ENCODE measurements at regions not wholly inside any gene's neighbourhood (a gene's known extent, or its start where the extent isn't known, plus 50 kb on each side); places are given as distances from the start of the nearest gene placed in this dataset.
"Not testable (repeated sequence)": the region's sequence is repeated elsewhere in the genome, so short reads cannot be mapped to it uniquely, and the experiment has no call there.

DNA sequence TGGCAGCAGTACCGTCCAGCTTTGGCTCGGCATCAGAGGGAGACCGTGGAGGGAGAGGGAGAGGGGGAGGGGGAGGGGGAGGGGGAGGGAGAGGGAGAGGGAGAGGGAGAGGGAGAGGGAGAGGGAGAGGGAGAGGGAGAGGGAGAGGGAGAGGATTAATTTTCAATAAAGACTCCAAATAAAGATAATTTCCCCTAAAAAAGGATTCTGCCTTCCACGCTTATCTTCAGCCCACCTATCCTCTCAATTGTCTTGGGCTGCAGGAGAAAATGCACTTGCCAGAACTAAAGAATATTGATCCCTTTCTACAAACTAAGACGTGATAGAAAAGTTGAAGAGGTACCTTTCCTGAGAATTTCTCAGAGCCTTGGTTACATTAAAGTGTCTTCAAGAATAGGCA is 206.9 kb upstream of the CBLB start:
- DNase-seq (ENCODE audit: low spot score): not testable (repeated sequence)

DNA sequence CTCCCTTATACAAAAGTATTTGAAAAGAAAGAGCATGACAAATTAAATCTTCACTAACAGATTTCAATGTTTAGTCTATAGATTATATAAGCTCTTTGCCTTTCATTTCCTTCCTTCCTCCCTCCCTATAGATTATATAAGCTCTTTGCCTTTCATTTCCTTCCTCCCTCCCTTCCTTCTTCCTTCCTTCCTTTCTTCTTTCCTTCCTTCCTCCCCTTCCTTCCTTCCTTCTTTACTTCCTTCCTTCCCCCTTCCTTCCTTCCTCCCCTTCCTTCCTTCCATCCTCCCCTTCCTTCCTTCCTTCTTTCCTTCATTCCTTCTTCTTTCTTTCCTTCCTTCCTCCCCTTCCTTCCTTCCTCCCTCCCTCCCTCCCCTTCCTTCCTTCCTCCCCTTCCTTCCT is 209.8 kb upstream of the CBLB start:
- DNase-seq (ENCODE audit: low spot score): no peak

DNA sequence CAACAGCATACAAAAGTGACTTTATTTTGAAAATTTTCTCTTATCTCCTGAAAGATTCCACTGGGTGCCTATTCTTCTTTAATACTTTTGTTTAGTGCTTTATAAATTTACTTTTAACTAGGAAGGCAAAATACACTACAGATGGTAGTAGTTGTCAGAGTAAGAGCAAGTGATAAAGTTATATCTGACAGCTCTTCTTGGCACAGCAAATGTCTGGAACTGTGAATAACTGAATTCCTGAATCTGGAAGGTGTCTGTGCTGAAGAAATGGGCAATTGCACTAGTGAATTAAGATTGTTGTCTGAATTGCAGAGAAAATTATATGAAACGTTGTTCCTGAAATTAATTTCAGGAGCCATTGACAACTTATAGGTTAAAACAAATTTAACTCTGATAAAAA is 213.8 kb upstream of the CBLB start:
- DNase-seq (ENCODE audit: low spot score): no peak

DNA sequence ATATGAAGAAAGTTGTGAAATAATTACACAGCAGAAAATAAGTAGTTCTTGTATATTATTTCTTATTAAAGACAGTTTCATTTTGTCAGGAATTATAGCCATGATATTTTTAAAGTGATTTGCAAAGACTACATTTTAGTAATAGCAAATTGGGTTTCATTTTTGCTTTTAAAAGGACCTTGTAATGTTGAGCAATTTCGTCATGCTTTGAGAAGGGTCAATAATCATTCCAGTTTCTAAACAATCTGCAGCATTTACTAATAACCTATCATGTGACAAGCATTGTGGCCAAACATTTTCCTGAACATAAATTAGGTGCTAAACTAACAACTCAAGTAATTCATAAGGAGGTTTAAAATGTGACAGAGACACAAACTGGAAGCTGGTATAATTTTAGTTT is 214.4 kb upstream of the CBLB start:
- DNase-seq (ENCODE audit: low spot score): no peak

DNA sequence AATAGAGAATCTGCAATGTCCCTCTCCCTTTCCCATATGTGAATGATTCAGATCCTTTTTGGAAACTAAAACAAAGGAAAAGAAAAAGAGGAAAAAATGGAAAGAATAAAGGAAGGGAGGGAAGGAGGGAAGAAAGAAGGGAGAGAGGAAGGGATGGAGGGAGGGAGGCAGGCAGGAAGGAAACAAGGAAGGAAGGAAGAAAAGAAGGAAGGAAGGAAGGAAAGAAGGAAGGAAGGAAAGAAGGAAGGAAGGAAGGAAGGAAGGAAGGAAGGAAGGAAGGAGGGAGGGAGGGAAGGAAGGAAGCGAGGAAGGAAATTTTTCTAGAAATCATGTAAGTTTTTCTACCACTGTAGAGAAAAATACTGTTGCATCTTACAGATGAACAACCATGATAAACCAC is 215.0 kb upstream of the CBLB start:
- DNase-seq (ENCODE audit: low spot score): no peak

DNA sequence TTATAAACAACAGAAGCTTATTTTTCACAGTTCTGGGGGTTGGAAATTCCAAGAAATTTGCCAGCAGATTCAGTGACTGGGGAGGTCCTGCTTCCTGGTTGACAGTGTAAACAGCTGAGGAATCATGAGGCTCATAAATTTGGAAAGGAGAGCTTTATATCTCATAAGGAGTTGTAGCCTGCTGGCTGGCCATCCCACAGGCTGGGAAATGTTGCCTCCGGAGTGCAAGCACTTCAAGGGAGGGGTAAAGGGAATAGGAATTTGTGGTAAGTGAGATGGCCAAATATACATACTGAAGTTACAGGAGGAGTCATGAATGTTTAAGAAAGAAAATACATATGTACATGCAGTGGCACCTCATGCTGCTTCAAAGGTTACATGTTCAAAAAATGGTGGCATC is 217.2 kb upstream of the CBLB start:
- DNase-seq (ENCODE audit: low spot score): no peak

DNA sequence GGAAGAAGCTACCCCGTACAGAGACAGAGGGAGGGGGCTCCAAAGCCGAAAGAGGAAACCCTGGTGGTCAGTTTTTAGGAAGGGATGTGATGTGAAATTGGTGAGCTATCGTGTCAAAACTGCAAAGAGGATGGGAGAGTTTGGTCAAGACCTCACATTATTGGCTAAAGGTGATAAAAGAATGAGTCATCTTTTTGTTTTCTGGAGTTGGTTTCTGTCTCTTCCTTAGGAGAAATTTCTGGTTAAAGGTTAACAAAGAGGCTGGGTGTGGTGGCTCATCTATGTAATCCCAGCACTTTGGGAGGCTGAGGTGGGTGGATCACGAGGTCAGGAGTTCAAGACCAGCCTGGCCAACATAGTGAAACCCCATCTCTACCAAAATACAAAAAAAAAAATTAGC is 217.8 kb upstream of the CBLB start:
- no peak for DNase-seq (ENCODE audit: low spot score)

DNA sequence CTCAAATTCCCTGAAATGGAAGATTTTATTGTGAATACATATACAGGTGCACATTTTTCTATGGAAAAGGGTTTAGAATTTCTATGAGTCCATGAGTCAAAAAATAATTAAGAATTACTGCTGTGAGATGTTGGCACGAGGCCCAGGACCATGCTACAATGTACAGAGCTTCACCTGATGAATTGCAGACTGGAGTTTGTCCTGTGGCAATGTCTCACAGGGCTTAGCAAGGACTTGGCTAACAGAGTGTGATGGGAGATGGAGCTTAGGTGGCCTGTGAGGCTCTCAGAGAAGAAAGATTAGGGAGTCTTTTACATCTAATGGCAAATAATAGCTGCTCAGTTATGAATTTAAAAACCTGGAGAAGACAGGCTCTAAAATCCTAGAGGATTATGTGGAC is 219.5 kb upstream of the CBLB start:
- no peak for DNase-seq (ENCODE audit: low spot score)

DNA sequence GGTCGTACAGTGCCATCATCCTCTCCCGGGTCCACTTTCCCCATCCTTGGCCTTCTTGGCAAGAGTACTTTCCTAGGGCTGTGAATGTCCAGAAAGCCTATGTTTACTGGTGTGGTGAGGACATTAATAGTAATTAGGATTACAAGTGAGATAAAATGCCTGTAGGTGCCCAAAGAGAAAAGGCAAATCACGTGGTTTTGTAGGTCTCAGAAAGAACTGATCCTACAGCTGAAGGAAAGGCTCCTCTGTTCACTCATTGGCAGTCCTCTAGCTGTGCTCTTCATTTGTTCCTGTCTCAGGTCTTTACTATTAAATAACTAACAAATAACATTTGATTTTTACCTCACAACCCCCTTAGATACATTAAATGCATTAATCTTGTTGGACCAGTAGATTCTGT is 220.1 kb upstream of the CBLB start:
- no peak for DNase-seq (ENCODE audit: low spot score)

DNA sequence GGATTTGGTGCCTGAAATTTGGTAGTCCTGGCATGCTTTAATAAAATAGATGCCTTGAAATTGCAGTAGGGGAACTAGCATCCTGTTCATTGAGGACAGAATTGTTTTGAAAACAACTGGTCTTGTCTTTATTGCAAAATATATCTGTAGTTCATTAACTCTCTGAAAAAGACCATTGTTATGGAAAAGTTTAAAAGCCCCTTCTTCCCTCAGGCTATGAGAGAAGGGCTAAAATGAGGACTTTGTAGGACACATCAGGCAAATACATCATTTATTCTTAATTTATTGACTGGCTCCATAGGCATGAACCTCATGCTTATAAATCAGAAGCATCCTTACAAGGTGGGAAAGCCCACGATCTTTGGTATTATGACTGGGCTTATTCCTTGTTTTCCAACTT is 221.0 kb upstream of the CBLB start:
- no peak for DNase-seq (ENCODE audit: low spot score)

DNA sequence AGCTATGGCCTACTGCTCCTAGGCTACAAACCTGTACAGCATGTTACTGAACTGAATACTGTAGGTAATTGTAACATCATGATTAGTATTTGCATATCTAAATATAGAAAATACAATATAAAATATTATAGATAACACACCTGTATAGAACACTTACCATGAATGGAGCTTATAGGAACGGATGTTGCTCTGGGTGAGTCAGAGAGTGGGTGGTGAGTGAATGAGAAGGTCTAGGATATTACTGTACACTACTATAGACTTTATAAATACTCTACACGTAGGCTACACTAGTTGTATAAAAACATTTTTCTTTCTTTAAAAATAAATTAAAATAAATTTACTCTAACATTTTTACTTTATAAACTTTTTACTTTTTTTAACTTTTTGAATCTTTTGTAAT is 224.0 kb upstream of the CBLB start:
- DNase-seq (ENCODE audit: low spot score): peak; percentile 31

DNA sequence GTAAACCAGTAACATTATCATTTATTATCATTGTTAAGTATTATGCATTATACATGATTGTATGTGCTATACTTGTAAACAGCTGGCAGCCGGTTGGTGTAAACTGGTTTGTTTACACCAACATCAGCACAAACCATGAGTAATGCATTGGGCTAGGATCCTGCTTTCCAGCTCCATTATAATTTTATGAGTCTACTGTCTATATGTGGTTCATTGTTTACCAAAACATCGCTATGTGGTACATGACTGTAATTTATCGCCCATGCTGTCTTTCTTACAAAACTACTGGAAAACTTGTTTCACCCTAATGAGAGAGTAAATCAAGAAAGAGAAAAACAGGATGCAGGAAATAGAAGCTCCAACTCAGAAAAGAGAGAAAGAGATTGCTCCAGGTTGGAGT is 224.8 kb upstream of the CBLB start:
- DNase-seq (ENCODE audit: low spot score): no peak

DNA sequence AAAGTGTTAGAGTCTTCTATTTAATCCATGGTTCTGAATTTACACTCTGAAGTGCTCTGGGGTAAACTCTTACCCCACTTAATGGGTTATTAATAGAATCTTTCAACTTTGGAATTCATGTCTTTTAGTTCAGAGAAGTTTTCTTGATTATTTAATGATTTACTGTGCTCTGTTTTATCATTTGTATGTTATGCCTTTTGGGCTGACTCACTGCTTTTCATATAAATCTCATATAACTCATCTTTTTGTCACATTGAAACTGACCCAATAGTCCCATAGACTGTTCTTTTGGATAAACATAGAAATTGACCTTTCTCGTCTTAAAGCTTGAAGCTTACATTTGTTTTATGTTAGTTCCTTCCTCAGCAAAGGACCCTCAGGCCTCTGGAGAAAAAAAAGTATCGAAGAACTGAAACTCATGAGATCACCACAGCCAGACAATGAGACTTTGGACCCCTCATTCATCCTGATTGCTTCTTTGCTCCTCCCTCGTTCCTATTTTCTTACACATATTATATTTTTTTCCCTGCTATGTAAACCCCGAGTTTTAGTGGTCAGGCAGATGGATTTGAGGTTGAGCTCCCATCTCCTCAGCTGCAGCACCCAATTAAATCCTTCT is 229.1 kb upstream of the CBLB start:
- DNase-seq (ENCODE audit: low spot score): no peak

DNA sequence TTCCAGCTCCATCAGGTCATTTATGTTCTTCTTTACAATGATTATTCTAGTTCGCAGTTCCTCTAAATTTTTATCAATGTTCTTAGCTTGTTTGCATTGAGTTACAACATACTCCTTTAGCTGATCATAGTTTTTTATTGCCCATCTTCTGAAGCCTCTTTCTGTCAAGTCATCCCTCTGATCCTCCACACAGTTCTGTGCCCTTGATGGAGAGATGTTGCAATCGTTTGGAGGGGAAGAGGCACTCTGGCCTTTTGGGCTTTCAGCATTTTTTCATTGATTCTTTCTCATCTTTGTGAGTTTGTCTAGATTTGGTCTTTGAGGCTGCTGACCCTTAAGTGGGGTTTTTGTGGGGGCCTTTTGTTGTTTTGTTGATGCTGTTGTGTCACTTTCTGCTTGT is 234.6 kb upstream of the CBLB start:
- DNase-seq (ENCODE audit: low spot score): no peak

DNA sequence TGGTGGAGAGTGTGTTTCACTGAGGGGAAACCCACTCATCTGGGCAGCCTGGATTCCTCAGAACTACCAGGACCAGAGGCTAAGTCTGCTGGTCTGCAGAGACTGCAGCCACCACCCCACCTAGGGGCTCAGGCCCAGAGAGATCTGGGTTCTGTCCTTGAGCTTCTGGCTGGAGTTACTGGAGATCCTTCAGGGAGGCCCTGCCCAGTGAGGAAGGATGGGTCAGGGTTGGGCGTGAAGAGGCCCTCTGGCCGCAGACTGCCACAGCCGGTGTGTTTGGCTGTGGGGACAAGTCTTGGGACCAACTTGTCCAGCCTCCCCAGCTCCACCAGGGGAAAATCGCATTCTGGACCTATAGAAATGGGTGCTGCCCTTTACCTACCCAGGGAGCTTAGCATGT is 235.3 kb upstream of the CBLB start:
- DNase-seq (ENCODE audit: low spot score): no peak

DNA sequence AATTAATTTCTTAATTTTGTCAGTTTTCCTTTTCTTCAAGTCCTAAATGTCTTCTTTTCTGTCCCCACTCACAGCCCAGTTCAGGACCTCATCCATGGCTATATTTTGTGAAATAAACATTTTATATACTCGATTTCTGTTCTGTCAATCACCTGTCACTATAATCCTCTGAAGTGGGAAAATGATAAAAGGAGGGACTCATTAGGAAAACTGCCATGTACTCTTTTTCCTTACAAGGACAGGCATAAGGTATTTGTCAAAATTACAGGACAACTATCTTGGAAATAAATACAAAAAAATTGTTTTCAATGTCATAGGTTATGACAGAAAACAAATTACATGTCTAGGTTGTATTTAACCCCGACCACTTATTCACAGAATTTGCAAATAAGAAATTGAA is 240.1 kb upstream of the CBLB start:
- DNase-seq (ENCODE audit: low spot score): no peak

DNA sequence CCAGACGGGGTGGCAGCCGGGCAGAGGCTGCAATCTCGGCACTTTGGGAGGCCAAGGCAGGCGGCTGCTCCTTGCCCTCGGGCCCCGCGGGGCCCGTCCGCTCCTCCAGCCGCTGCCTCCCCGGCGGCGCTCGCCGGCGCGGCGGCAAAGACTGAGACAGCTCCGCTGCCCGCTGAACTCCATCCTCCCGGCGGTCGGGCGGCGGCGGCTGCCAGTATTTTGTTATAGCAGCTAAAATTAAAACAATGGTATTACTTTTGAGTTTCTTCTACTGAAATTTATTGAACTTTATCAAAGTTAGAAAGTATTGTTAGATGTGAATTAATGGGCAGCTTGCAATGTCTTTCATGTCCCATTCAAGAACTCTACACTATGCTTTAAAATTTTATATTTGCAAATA is 243.7 kb upstream of the CBLB start:
- DNase-seq (ENCODE audit: low spot score): not testable (repeated sequence)

DNA sequence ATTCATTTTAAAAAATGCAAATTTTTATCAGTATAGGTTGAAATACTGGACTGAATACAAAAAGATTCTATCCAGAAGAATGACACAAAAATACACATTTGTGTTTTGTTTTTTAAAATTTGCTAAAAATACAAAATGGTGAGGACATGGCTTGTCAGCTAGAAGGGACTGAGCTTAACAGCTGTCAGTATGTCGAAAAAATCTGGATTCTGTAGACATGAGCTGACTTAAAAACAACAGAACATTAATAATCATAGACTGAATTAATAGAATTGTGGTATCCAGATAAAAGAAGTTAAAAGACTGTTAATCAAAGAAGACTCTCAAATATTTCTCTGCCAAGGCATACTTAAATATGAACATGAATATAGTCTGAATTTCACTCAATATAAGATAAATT is 244.9 kb upstream of the CBLB start:
- DNase-seq (ENCODE audit: low spot score): no peak

DNA sequence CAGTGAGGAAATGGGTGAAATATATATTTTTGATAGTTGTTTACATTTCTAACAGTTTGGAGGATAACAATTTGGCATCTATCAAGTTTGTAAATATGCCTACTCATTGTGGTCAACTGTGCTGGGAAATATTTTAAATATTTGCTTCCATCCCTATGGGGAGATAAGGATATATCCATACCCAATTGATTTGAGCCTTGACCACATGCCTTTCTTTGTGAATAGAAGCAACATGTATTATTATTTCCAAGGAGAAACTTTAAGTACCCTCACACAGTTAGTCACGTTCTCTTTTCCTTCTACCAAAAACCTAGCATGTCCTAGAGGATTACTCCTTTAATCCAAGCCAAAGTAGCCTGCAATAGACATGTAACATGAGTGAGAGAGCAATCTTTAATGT is 245.4 kb upstream of the CBLB start:
- no peak for DNase-seq (ENCODE audit: low spot score)

DNA sequence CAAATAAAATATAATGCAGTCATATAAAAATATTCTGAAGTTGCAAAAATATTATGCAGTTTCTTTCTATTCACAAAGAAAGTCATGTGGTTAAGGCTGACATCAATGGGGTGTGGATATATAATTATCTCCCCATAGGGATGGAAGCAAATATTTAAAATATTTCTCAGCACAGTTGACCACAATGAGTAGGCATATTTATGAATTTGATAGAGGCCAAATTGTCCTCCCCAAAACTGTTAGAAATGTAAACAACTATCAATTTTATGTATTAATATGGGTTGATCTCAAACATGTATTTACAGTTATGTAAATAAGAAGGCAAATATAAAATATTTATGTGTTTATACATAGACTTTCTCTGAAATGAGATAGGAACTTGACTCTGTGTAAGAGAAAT is 246.0 kb upstream of the CBLB start:
- DNase-seq (ENCODE audit: low spot score): no peak

DNA sequence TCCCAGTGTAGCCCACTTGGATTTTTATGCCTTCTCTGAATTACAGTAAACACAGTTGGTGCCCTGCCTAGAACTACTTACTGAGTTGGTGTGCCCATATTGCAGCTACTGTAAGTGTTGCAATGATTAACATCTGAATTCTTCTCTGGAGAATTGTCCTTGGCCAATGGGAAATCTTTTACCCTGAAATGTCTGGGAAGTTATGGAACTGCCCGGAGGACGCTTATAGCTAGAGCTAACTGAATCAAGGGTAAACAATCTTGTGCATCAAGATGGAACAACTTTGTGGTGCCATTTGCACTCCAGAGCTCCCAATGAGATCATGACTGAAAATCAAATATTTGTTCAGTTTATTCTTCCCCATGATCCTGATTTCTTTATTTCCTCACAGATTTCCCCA is 246.7 kb upstream of the CBLB start:
- no peak for DNase-seq (ENCODE audit: low spot score)

DNA sequence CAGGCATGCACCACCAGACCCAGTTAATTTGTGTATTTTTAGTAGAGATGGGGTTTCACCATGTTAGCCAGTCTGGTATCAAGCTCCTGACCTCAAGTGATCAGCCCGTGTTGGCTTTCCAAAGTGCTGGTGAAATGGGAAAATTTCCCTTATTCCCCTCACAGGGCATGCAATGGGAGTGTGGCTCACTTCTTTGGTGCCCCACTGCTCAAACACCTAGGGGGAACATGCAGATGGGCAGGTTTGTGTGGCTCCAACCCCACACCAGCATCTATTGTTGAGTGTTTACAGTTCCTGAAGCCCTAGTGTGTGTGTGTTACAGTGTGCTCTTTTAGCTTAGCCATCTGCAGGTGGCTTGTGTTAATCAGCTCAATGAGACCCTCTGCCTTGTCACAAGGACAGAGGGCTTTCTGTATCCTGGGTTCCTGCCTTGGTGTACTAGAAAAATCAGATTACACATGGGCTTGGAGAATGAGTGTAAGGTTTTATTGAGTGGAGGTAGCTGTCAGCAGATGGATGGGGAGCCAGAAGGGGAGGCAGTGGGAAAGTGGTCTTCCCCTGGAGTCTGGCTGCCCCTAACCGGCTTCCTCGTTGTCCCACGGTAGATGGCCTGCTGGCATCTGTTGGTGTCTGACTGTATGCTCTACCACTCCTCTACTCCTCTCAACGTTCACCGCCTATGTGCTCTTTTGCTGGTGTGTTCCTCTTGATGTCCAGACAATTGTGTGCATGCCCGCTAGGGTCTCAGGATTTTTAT is 248.1 kb upstream of the CBLB start:
- DNase-seq (ENCODE audit: low spot score): no peak

DNA sequence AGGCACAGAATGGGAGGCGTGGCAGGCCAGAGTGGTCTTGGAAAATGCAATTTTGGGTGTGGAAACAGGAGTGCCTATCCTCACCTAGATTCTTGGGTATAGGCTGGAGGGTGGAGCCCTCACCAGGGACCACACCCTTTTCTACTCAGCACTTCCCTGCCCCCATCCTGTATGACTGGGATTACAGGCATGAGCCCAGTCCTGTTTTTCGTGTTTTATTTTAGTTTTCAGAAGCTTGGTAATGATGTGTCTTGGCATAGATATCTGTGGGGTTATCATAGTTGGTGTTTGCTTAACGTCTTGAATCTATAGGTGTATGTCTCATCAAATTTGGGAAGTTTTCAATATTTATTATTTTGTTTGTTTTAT is 248.7 kb upstream of the CBLB start:
- DNase-seq (ENCODE audit: low spot score): no peak

DNA sequence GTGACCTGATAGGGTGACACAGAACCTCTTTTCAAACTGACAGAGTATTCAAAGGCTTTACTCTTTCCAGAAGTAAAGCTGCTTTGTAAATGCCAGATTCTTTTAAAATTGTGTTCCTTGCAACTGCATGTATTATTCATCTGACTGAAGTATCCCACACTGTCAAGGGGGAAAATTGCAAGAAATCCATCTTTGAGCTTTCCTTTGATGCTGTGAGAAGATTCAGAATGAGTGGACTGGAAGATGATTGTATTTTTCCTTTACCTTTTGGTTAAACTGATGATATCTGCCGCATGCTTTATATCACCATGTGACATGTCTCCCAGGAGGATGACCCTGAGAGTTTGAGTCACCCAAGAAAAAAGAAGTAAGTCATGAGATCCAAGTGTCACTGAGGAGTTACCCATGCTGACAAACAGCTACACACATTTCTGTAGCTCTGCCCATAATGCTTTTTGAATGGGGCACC is 250.8 kb upstream of the CBLB start:
- DNase-seq (ENCODE audit: low spot score): peak; percentile 7
